ENCODE measurements at regions not wholly inside any gene's neighbourhood (a gene's known extent, or its start where the extent isn't known, plus 50 kb on each side); places are given as distances from the start of the nearest gene placed in this dataset.

DNA sequence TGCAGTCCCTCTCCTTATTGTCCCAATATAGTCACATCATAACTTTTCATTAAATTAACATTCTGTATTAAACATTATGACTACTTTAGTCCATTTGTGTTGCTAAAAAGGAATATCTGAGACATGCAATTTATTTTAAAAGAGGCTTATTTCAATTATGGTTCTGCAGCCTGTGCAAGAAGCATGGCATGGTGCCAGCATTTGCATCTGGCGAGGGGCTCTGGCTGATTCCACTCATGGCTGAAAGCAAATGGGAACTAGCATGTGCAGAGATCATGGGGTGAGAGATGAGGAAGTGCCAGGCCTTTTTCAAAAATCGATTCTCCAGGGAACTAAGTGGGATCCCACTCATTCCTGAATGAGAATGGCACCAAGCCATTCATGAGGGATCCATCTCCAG, 476.3 kb upstream of the RPS6KA3 start (continued):
- TF ChIP-seq ESRRA (CRISPR knock-in tag; IDR thresholded peaks at IDR 0.05; ENCODE audit: borderline replicate concordance) (no peak), ZNF263 (CRISPR knock-in tag; IDR thresholded peaks at IDR 0.05; ENCODE audit: low read depth) (no peak)
- TF ChIP-seq, protein P1, sequence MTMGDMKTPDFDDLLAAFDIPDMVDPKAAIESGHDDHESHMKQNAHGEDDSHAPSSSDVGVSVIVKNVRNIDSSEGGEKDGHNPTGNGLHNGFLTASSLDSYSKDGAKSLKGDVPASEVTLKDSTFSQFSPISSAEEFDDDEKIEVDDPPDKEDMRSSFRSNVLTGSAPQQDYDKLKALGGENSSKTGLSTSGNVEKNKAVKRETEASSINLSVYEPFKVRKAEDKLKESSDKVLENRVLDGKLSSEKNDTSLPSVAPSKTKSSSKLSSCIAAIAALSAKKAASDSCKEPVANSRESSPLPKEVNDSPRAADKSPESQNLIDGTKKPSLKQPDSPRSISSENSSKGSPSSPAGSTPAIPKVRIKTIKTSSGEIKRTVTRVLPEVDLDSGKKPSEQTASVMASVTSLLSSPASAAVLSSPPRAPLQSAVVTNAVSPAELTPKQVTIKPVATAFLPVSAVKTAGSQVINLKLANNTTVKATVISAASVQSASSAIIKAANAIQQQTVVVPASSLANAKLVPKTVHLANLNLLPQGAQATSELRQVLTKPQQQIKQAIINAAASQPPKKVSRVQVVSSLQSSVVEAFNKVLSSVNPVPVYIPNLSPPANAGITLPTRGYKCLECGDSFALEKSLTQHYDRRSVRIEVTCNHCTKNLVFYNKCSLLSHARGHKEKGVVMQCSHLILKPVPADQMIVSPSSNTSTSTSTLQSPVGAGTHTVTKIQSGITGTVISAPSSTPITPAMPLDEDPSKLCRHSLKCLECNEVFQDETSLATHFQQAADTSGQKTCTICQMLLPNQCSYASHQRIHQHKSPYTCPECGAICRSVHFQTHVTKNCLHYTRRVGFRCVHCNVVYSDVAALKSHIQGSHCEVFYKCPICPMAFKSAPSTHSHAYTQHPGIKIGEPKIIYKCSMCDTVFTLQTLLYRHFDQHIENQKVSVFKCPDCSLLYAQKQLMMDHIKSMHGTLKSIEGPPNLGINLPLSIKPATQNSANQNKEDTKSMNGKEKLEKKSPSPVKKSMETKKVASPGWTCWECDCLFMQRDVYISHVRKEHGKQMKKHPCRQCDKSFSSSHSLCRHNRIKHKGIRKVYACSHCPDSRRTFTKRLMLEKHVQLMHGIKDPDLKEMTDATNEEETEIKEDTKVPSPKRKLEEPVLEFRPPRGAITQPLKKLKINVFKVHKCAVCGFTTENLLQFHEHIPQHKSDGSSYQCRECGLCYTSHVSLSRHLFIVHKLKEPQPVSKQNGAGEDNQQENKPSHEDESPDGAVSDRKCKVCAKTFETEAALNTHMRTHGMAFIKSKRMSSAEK (CRISPR knock-in tag; IDR thresholded peaks at IDR 0.05; ENCODE audit: borderline replicate concordance): no peak
- TF ChIP-seq, protein P2, sequence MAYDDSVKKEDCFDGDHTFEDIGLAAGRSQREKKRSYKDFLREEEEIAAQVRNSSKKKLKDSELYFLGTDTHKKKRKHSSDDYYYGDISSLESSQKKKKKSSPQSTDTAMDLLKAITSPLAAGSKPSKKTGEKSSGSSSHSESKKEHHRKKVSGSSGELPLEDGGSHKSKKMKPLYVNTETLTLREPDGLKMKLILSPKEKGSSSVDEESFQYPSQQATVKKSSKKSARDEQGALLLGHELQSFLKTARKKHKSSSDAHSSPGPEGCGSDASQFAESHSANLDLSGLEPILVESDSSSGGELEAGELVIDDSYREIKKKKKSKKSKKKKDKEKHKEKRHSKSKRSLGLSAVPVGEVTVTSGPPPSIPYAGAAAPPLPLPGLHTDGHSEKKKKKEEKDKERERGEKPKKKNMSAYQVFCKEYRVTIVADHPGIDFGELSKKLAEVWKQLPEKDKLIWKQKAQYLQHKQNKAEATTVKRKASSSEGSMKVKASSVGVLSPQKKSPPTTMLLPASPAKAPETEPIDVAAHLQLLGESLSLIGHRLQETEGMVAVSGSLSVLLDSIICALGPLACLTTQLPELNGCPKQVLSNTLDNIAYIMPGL (CRISPR knock-in tag; IDR thresholded peaks at IDR 0.05): no peak

DNA sequence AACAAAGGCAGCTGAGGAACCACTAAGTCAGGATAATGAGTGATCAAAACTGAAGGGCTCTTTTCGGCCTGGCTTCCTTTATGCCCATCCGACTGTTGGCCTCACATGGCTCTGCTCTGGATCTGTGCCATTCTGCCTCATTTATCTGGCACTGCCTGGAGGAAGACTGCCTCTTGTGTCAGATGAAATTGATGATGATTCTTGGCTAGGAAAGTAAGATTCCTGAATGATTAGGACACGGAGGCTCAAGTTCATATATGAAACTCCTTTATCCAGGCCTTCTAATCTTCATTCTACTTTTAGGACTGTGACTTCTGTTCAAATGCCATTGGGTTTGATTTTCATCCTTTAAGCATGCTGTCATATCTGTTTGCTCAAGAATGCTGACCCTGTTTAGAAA, 475.4 kb upstream of the RPS6KA3 start:
- H3K9me3 Mint-ChIP-seq: no peaks in the 10 kb centered on the region
- H3K27me3 Mint-ChIP-seq (ENCODE audit: low read depth): no peaks in the 10 kb centered on the region
- ATAC-seq (no peak), DNase-seq (ENCODE audit: low spot score) (no peak)
- 0 out of 2 replicates have a peak, but pooled peaks cover 2% of the 10 kb centered on the region for H3K4me1 Mint-ChIP-seq
- H3K4me3 Mint-ChIP-seq: no peak overlapping the region
- H3K27ac Mint-ChIP-seq: no peak overlapping the region
- POLR2A ChIA-PET: no interaction called here
- H3K36me3 Mint-ChIP-seq: no peaks in the 10 kb centered on the region
- CTCF ChIA-PET: interaction anchor here (0.5 kb wide), 1 partner anchor 1373 kb away, joined by 4 read pairs; no protein-coding TSS in a partner anchor
- TF ChIP-seq, protein P3, sequence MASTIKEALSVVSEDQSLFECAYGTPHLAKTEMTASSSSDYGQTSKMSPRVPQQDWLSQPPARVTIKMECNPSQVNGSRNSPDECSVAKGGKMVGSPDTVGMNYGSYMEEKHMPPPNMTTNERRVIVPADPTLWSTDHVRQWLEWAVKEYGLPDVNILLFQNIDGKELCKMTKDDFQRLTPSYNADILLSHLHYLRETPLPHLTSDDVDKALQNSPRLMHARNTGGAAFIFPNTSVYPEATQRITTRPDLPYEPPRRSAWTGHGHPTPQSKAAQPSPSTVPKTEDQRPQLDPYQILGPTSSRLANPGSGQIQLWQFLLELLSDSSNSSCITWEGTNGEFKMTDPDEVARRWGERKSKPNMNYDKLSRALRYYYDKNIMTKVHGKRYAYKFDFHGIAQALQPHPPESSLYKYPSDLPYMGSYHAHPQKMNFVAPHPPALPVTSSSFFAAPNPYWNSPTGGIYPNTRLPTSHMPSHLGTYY (CRISPR knock-in tag; IDR thresholded peaks at IDR 0.05): no peak
- TF ChIP-seq NR3C1 (CRISPR knock-in tag; conservative IDR thresholded peaks at IDR 0.05; ENCODE audit: low read depth) (no peak), NFATC4 (CRISPR knock-in tag; IDR thresholded peaks at IDR 0.05) (no peak), TP53 (CRISPR knock-in tag; IDR thresholded peaks at IDR 0.05) (no peak), ETV6 (CRISPR knock-in tag; IDR thresholded peaks at IDR 0.05) (no peak), ZNF138 (CRISPR knock-in tag; conservative IDR thresholded peaks at IDR 0.05) (no peak), ZNF423 (CRISPR knock-in tag; IDR thresholded peaks at IDR 0.05) (no peak), ZNF219 (CRISPR knock-in tag; IDR thresholded peaks at IDR 0.05; ENCODE audit: borderline replicate concordance) (no peak), ZNF232 (CRISPR knock-in tag; IDR thresholded peaks at IDR 0.05) (no peak)
- TF ChIP-seq, protein P4, sequence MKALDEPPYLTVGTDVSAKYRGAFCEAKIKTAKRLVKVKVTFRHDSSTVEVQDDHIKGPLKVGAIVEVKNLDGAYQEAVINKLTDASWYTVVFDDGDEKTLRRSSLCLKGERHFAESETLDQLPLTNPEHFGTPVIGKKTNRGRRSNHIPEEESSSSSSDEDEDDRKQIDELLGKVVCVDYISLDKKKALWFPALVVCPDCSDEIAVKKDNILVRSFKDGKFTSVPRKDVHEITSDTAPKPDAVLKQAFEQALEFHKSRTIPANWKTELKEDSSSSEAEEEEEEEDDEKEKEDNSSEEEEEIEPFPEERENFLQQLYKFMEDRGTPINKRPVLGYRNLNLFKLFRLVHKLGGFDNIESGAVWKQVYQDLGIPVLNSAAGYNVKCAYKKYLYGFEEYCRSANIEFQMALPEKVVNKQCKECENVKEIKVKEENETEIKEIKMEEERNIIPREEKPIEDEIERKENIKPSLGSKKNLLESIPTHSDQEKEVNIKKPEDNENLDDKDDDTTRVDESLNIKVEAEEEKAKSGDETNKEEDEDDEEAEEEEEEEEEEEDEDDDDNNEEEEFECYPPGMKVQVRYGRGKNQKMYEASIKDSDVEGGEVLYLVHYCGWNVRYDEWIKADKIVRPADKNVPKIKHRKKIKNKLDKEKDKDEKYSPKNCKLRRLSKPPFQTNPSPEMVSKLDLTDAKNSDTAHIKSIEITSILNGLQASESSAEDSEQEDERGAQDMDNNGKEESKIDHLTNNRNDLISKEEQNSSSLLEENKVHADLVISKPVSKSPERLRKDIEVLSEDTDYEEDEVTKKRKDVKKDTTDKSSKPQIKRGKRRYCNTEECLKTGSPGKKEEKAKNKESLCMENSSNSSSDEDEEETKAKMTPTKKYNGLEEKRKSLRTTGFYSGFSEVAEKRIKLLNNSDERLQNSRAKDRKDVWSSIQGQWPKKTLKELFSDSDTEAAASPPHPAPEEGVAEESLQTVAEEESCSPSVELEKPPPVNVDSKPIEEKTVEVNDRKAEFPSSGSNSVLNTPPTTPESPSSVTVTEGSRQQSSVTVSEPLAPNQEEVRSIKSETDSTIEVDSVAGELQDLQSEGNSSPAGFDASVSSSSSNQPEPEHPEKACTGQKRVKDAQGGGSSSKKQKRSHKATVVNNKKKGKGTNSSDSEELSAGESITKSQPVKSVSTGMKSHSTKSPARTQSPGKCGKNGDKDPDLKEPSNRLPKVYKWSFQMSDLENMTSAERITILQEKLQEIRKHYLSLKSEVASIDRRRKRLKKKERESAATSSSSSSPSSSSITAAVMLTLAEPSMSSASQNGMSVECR (CRISPR knock-in tag; IDR thresholded peaks at IDR 0.05; ENCODE audit: borderline replicate concordance): no peak
- TF ChIP-seq, protein P5, sequence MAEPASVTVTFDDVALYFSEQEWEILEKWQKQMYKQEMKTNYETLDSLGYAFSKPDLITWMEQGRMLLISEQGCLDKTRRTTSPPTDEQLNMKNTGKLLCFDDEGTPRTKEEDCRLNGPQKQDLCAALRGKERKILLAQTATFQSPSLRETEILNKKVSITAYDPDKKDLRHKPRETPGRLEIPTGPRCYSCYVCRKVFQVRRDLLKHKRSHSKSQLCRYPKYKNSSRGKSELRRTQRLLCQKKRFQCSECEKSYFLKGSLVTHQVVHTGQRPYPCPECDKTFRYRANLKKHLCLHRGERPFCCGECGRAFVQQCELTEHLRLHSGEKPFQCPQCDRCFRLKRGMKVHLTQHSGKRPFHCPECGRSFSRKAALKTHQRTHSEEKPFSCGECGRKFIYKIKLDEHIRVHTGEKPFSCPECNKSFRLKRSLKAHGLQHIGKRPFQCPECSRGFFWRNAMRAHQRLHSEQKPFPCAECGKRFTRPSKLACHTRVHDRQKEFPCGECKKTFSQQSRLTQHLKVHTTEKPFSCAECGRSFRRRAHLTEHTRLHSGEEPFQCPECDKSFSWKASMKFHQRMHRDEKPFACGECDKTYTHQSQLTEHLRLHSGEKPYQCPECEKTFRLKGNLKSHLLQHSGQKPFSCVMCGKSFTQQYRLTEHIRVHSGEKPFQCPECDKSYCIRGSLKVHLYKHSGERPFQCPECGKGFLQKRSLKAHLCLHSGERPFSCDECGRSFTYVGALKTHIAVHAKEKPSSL (CRISPR knock-in tag; conservative IDR thresholded peaks at IDR 0.05): no peak
- TF ChIP-seq, protein P6, sequence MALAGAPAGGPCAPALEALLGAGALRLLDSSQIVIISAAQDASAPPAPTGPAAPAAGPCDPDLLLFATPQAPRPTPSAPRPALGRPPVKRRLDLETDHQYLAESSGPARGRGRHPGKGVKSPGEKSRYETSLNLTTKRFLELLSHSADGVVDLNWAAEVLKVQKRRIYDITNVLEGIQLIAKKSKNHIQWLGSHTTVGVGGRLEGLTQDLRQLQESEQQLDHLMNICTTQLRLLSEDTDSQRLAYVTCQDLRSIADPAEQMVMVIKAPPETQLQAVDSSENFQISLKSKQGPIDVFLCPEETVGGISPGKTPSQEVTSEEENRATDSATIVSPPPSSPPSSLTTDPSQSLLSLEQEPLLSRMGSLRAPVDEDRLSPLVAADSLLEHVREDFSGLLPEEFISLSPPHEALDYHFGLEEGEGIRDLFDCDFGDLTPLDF (CRISPR knock-in tag; IDR thresholded peaks at IDR 0.05): no peak
- TF ChIP-seq, protein P7, sequence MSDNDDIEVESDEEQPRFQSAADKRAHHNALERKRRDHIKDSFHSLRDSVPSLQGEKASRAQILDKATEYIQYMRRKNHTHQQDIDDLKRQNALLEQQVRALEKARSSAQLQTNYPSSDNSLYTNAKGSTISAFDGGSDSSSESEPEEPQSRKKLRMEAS (CRISPR knock-in tag; IDR thresholded peaks at IDR 0.05): no peak
- TF ChIP-seq, protein P8, sequence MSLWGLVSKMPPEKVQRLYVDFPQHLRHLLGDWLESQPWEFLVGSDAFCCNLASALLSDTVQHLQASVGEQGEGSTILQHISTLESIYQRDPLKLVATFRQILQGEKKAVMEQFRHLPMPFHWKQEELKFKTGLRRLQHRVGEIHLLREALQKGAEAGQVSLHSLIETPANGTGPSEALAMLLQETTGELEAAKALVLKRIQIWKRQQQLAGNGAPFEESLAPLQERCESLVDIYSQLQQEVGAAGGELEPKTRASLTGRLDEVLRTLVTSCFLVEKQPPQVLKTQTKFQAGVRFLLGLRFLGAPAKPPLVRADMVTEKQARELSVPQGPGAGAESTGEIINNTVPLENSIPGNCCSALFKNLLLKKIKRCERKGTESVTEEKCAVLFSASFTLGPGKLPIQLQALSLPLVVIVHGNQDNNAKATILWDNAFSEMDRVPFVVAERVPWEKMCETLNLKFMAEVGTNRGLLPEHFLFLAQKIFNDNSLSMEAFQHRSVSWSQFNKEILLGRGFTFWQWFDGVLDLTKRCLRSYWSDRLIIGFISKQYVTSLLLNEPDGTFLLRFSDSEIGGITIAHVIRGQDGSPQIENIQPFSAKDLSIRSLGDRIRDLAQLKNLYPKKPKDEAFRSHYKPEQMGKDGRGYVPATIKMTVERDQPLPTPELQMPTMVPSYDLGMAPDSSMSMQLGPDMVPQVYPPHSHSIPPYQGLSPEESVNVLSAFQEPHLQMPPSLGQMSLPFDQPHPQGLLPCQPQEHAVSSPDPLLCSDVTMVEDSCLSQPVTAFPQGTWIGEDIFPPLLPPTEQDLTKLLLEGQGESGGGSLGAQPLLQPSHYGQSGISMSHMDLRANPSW (CRISPR knock-in tag; conservative IDR thresholded peaks at IDR 0.05; ENCODE audit: low read depth): no peak

Data from WTC11 (cell line).